ENCODE measurements at regions not wholly inside any gene's neighbourhood (a gene's known extent, or its start where the extent isn't known, plus 50 kb on each side); places are given as distances from the start of the nearest gene placed in this dataset.

- in situ Hi-C loops (cut with MboI; ENCODE audit: low sequenced_read_pairs) = no loop called here
Measured at GRCh38 chr3:72133329-72134011, 348.5 kb upstream of the PROK2 start.

GRCh38 chr3:72131899-72132298 is 347.0 kb upstream of the PROK2 start:
- in situ Hi-C loops (cut with MboI; ENCODE audit: low sequenced_read_pairs) = no loop called here

GRCh38 chr3:72130565-72130964 is 345.6 kb upstream of the PROK2 start:
- in situ Hi-C loops (cut with MboI; ENCODE audit: low sequenced_read_pairs) = no loop called here

GRCh38 chr3:72129501-72130094 is 344.6 kb upstream of the PROK2 start:
- in situ Hi-C loops (cut with MboI; ENCODE audit: low sequenced_read_pairs) = no loop called here

- in situ Hi-C loops (cut with MboI; ENCODE audit: low sequenced_read_pairs) = no loop called here
Measured at GRCh38 chr3:72128921-72129320, 344.0 kb upstream of the PROK2 start.

GRCh38 chr3:72127844-72128243 is 342.9 kb upstream of the PROK2 start:
- in situ Hi-C loops (cut with MboI; ENCODE audit: low sequenced_read_pairs) = no loop called here

- in situ Hi-C loops (cut with MboI; ENCODE audit: low sequenced_read_pairs) = no loop called here
Measured at GRCh38 chr3:72127224-72127612, 342.3 kb upstream of the PROK2 start.

GRCh38 chr3:72126441-72127223 is 341.7 kb upstream of the PROK2 start:
- in situ Hi-C loops (cut with MboI; ENCODE audit: low sequenced_read_pairs) = no loop called here

GRCh38 chr3:72123908-72124441 is 339.0 kb upstream of the PROK2 start:
- in situ Hi-C loops (cut with MboI; ENCODE audit: low sequenced_read_pairs) = no loop called here

- in situ Hi-C loops (cut with MboI; ENCODE audit: low sequenced_read_pairs) = no loop called here
Measured at GRCh38 chr3:72120806-72121778, 336.1 kb upstream of the PROK2 start.

- in situ Hi-C loops (cut with MboI; ENCODE audit: low sequenced_read_pairs) = no loop called here
Measured at GRCh38 chr3:72120039-72120438, 335.1 kb upstream of the PROK2 start.

- in situ Hi-C loops (cut with MboI; ENCODE audit: low sequenced_read_pairs) = no loop called here
Measured at GRCh38 chr3:72118628-72119027, 333.7 kb upstream of the PROK2 start.

- in situ Hi-C loops (cut with MboI; ENCODE audit: low sequenced_read_pairs) = no loop called here
Measured at GRCh38 chr3:72116226-72116625, 331.3 kb upstream of the PROK2 start.

GRCh38 chr3:72115307-72115706 is 330.4 kb upstream of the PROK2 start:
- in situ Hi-C loops (cut with MboI; ENCODE audit: low sequenced_read_pairs) = no loop called here

- in situ Hi-C loops (cut with MboI; ENCODE audit: low sequenced_read_pairs) = no loop called here
Measured at GRCh38 chr3:72114773-72115172, 329.8 kb upstream of the PROK2 start.

- in situ Hi-C loops (cut with MboI; ENCODE audit: low sequenced_read_pairs) = no loop called here
Measured at GRCh38 chr3:72113964-72114363, 329.0 kb upstream of the PROK2 start.

- in situ Hi-C loops (cut with MboI; ENCODE audit: low sequenced_read_pairs) = no loop called here
Measured at GRCh38 chr3:72113564-72113963, 328.6 kb upstream of the PROK2 start.

GRCh38 chr3:72112435-72112834 is 327.5 kb upstream of the PROK2 start:
- in situ Hi-C loops (cut with MboI; ENCODE audit: low sequenced_read_pairs) = no loop called here

GRCh38 chr3:72111265-72112205 is 326.6 kb upstream of the PROK2 start:
- in situ Hi-C loops (cut with MboI; ENCODE audit: low sequenced_read_pairs) = no loop called here

Data from HL-60/S4 treated with retinoic acid at 250 ng/mL for 4 days and 3 days (cell line).